Thyroid gland (tissue), 4 donors: ENCODE measurements at regions not wholly inside any gene's neighbourhood (a gene's known extent, or its start where the extent isn't known, plus 50 kb on each side); places are given as distances from the start of the nearest gene placed in this dataset.

ENCODE experiments used
- DNase-seq, 2 donors: peaks; one replicate each; pipeline ENCODE4 v3.0.0-alpha.2; 2019
- H3K27ac ChIP-seq, 3 donors: fragments of 200-600 bp; sonication (generic); 1 replicate in 2 of 3; 2 replicates in 1 of 3; pipeline ENCODE4 v1.5.1; 2016 to 2019; ENCODE audit warnings: mild to moderate bottlenecking in 1 of 3, moderate library complexity in 1 of 3
- H3K27me3 ChIP-seq: fragments of 200-600 bp; sonication (generic); one replicate; pipeline ENCODE4 v1.5.1; 2019
- H3K36me3 ChIP-seq, 2 donors: fragments of 200-600 bp; sonication (generic); one replicate each; pipeline ENCODE4 v1.5.1; 2016 to 2019
- H3K4me1 ChIP-seq, 2 donors: fragments of 200-600 bp; sonication (generic); one replicate each; pipeline ENCODE4 v1.5.1; 2017 to 2019
- H3K4me3 ChIP-seq, 3 donors: fragments of 200-600 bp; sonication (generic); replicated peaks in 1 of 3; 1 replicate in 2 of 3; 2 replicates in 1 of 3; pipeline ENCODE4 v1.5.1; 2016; ENCODE audit warnings: mild to moderate bottlenecking in 1 of 3
- H3K9me3 ChIP-seq: fragments of 200-600 bp; sonication (generic); one replicate; pipeline ENCODE4 v1.5.1; 2017
- CTCF ChIP-seq, 6 experiments: fragments of 200-600 bp in 3 of 6; fragments of 450-650 bp in 3 of 6; sonication (generic) in 3 of 6; IDR thresholded peaks; one replicate each; pipeline ENCODE4 v1.5.1; 2016 to 2019; ENCODE audit warnings: antibody characterized with exemption in 6 of 6, mild to moderate bottlenecking in 2 of 6, inconsistent platforms in 1 of 6, moderate library complexity in 1 of 6
- POLR2A ChIP-seq, 2 donors: fragments of 450-650 bp; IDR thresholded peaks; one replicate each; pipeline ENCODE4 v1.6.1; 2017; ENCODE audit warnings: antibody characterized with exemption in 2 of 2, mild to moderate bottlenecking in 2 of 2, moderate library complexity in 1 of 2
- WGBS, 2 donors: methylation state at CpG; one replicate each; pipeline ENCODE4 v1.1.5; 2017; 5-methylcytosine and 5-hydroxymethylcytosine counted together
- intact Hi-C: fragments of 100-400 bp; cut with DNase I; formaldehyde crosslinking; loops from one replicate; pipeline ENCODE4 v1.15.1; 2023

DNA sequence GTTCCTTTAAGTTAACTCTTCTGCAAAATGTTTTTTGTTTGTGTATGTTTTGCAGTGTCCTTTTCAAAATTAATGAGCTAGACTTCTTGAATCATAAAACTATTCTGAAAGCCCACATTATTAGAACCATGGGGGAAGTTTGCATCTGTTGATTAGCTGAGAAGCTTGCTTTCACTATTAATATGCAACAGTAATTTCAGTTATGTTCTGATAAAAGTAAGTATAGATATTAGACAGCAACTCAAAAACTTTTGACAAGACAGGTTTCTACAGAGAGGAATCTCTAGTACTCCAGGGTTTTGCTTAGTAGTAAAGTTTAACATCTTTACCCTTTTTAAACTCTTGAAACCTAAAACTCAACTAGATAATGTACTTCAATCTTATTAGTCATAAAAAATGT lies 147.8 kb downstream of the UBE2E3 start:
- H3K27me3 ChIP-seq = no peaks in the 10 kb centered on the region
- no peaks in the 10 kb centered on the region for H3K4me1 ChIP-seq
- H3K9me3 ChIP-seq = no peaks in the 10 kb centered on the region
- no peak overlapping the region for H3K4me3 ChIP-seq
- intact Hi-C loops = no loop called here
- no peak overlapping the region for H3K27ac ChIP-seq
- DNase-seq = no peak
- TF ChIP-seq CTCF (IDR thresholded peaks at IDR 0.05) (no peak), POLR2A (IDR thresholded peaks at IDR 0.05) (no peak)
- no peaks in the 10 kb centered on the region for H3K36me3 ChIP-seq

DNA sequence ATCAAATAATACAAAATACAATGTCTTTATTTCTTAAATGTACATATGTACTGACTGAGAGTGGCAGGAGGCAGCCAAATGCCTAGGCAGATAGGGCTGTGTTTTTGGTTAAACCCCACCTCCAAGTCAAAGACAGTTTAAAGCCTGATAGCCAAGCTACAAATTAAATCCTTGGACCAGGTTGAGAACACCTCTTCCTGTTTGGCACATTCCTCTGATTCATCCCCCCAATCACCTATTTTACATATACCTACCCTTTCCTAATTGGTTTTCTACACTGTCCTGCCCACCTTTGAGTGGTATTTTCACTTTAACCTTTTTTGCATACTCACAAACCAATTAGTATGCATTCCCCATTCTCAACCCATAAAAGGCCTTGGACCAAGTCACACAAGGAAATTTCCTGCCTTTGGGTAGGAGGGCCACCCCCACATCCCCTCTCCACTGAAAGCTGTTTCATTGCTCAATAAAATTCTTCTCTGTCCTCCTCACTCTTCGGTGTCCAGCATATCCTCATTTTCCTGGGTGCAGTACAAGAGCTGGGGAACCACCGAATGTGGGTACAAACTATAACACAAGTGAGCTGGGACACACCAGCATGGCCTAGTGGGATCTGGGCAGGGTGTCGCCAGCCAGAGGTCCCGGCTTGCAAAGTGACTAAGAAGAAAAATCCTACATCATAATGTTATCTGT lies 149.1 kb downstream of the UBE2E3 start:
- H3K27me3 ChIP-seq = no peaks in the 10 kb centered on the region
- DNase-seq = no peak
- no peak overlapping the region for H3K27ac ChIP-seq
- TF ChIP-seq CTCF (IDR thresholded peaks at IDR 0.05) (no peak), POLR2A (IDR thresholded peaks at IDR 0.05) (no peak)
- H3K36me3 ChIP-seq = no peaks in the 10 kb centered on the region
- H3K4me3 ChIP-seq = no peak overlapping the region
- no peaks in the 10 kb centered on the region for H3K9me3 ChIP-seq
- 89 to 93% methylated on average over 4 of the region's 4 CpGs for WGBS, 2 donors
- H3K4me1 ChIP-seq = no peaks in the 10 kb centered on the region
- intact Hi-C loops = no loop called here

DNA sequence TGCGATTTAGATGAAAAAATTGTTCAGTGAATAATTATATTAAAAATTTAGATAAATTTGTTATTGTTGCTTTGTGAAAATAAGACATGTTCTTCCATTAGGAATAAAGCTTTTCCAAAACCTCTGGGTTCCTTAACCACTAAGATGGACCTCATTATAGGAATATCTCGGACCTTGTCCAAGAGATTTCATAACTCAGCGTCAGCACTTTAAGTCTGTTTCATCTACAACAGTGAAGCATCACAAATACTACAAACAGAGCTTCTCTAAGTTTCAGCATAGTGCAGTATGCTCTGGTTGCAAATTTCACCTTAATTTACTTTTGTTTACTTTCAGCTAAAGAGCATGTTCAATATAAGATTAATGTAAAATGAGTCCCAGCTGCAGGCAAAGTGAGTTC lies 150.3 kb downstream of the UBE2E3 start:
- 83 to 91% methylated on average over 3 of the region's 3 CpGs for WGBS, 2 donors
- TF ChIP-seq POLR2A (IDR thresholded peaks at IDR 0.05) (no peak), CTCF (IDR thresholded peaks at IDR 0.05) (no peak)
- intact Hi-C loops = no loop called here

DNA sequence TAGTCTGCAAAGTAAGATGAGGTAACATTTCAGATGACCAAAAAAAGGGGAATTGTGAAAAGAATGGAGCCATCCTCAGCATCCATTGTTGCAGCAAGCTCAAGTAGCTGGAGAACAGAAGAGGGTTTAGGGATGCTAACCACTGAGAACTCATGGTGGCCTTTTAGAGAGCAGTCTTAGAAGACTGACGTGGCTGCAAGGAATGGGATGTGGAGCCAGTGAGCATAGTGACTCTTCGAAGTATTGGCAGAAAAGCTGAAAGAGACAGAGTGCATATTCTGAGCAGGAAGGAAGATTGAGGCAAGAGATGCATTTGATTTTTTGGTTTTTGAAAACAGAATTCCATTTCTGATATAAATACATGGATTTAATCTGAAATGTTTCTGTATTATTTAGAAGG lies 151.2 kb downstream of the UBE2E3 start:
- Histone ChIP-seq H3K36me3 (no peaks in the 10 kb centered on the region), H3K9me3 (no peaks in the 10 kb centered on the region), H3K4me3 (no peak overlapping the region), H3K4me1 (no peaks in the 10 kb centered on the region), H3K27me3 (no peaks in the 10 kb centered on the region), H3K27ac (no peak overlapping the region)
- WGBS, 2 donors = 66 to 76% methylated on average over 2 of the region's 2 CpGs
- TF ChIP-seq CTCF (IDR thresholded peaks at IDR 0.05) = no peak
- no peak for TF ChIP-seq POLR2A (IDR thresholded peaks at IDR 0.05)
- DNase-seq = no peak
- intact Hi-C loops = no loop called here

More for the DNA sequence above, 150.3 kb downstream of the UBE2E3 start:
- Histone ChIP-seq H3K9me3 (no peaks in the 10 kb centered on the region), H3K4me1 (no peaks in the 10 kb centered on the region), H3K4me3 (no peak overlapping the region), H3K27me3 (no peaks in the 10 kb centered on the region), H3K36me3 (no peaks in the 10 kb centered on the region), H3K27ac (no peak overlapping the region)
- no peak for DNase-seq

DNA sequence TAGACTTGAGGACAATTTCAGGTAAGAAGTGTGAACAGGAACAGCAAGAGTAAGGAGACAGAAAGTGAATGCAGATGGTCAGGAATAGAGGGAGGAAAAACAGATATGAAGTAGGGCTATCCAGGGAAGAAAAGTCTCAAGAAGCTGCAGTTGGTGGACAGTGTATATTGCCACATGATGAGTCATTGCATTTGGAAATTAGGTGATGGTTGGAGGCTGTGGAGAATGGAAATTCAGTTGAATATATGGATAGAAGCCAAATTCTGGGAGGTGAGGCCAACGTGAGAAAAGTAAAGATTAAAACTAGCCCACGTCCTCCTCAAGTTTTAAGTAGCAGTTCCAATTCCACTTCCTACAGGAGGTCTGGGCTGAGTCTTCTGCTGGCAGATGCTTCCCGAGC lies 158.4 kb downstream of the UBE2E3 start:
- Histone ChIP-seq H3K4me1 (no peaks in the 10 kb centered on the region), H3K27ac (no peak overlapping the region), H3K36me3 (no peaks in the 10 kb centered on the region), H3K27me3 (no peaks in the 10 kb centered on the region), H3K4me3 (no peak overlapping the region), H3K9me3 (no peaks in the 10 kb centered on the region)
- intact Hi-C loops = no loop called here
- DNase-seq = no peak
- TF ChIP-seq POLR2A (IDR thresholded peaks at IDR 0.05) (no peak), CTCF (IDR thresholded peaks at IDR 0.05) (no peak)
- WGBS, 2 donors = 62 to 63% methylated on average over 3 of the region's 3 CpGs
